Transverse colon (tissue), 4 donors: ENCODE measurements at regions not wholly inside any gene's neighbourhood (a gene's known extent, or its start where the extent isn't known, plus 50 kb on each side); places are given as distances from the start of the nearest gene placed in this dataset.
A peak's percentile ranks its signal among the peaks of the same experiment; 100 is the strongest.
"Not testable (repeated sequence)": the region's sequence is repeated elsewhere in the genome, so short reads cannot be mapped to it uniquely, and the experiment has no call there.

ENCODE experiments used
- DNase-seq: peaks from one replicate; pipeline ENCODE4 v3.0.0-alpha.2; 2019
- H3K27ac ChIP-seq, 4 donors: fragments of 200-600 bp; sonication (generic); 2 replicates each; pipeline ENCODE4 v1.5.1; 2016 to 2018; ENCODE audit warnings: inconsistent platforms in 4 of 4
- H3K27me3 ChIP-seq: fragments of 200-600 bp; sonication (generic); 2 replicates; pipeline ENCODE4 v1.5.1; 2017; ENCODE audit warnings: inconsistent platforms
- H3K36me3 ChIP-seq, 4 donors: fragments of 200-600 bp; sonication (generic); 2 replicates each; pipeline ENCODE4 v1.5.1; 2017 to 2019; ENCODE audit warnings: inconsistent platforms in 4 of 4
- H3K4me1 ChIP-seq, 4 donors: fragments of 200-600 bp; sonication (generic); 2 replicates each; pipeline ENCODE4 v1.5.1; 2017 to 2020; ENCODE audit warnings: inconsistent platforms in 4 of 4
- H3K4me3 ChIP-seq, 4 donors: fragments of 200-600 bp; sonication (generic); 1 replicate in 1 of 4; 2 replicates in 3 of 4; pipeline versions ENCODE4 v1.5.1 to v1.6.1; 2017 to 2019; ENCODE audit warnings: inconsistent platforms in 4 of 4
- H3K9me3 ChIP-seq, 2 donors: fragments of 200-600 bp; sonication (generic); 2 replicates each; pipeline ENCODE4 v1.5.1; 2017 to 2019; ENCODE audit warnings: inconsistent platforms in 2 of 2
- EP300 ChIP-seq: sonication (generic); formaldehyde crosslinking; IDR thresholded peaks from one replicate; pipeline ENCODE4 v1.6.1; 2017; ENCODE audit warnings: antibody characterized with exemption, low read depth
- POLR2A ChIP-seq: fragments of 450-650 bp; IDR thresholded peaks from one replicate; pipeline ENCODE4 v1.6.1; 2016; ENCODE audit warnings: antibody characterized with exemption, mild to moderate bottlenecking, moderate library complexity
- POLR2AphosphoS5 ChIP-seq, 3 donors: sonication (generic); formaldehyde crosslinking; IDR thresholded peaks; one replicate each; pipeline ENCODE4 v1.6.1; 2016; ENCODE audit warnings: antibody characterized with exemption in 3 of 3
- WGBS, 2 donors: methylation state at CpG; one replicate each; pipeline ENCODE4 v1.1.5; 2018; ENCODE audit warnings: low coverage in 1 of 2; 5-methylcytosine and 5-hydroxymethylcytosine counted together
- in situ Hi-C, 4 donors: fragments of 200-750 bp; cut with MboI; loops; one replicate each; pipeline versions ENCODE4 v1.15.0 to v1.15.1; 2017; ENCODE audit warnings: low sequenced_read_pairs in 3 of 4, low pct_ligation_motif_present in 1 of 4, low pct_unique_long_range_greater_than_20kb in 1 of 4
- intact Hi-C: fragments of 100-400 bp; cut with DNase I; formaldehyde crosslinking; loops from one replicate; pipeline ENCODE4 v1.15.1; 2023; ENCODE audit warnings: low total_unique reads
- TF ChIP-seq, protein P1 (sequence below), 5 experiments: fragments of 200-600 bp in 3 of 5; fragments of 450-650 bp in 2 of 5; sonication (generic) in 3 of 5; IDR thresholded peaks; 1 replicate in 2 of 5; 2 replicates in 3 of 5; pipeline ENCODE4 v1.5.1; 2016 to 2017; ENCODE audit warnings: antibody characterized with exemption in 5 of 5, inconsistent platforms in 3 of 5, mild to moderate bottlenecking in 2 of 5, moderate library complexity in 1 of 5

DNA sequence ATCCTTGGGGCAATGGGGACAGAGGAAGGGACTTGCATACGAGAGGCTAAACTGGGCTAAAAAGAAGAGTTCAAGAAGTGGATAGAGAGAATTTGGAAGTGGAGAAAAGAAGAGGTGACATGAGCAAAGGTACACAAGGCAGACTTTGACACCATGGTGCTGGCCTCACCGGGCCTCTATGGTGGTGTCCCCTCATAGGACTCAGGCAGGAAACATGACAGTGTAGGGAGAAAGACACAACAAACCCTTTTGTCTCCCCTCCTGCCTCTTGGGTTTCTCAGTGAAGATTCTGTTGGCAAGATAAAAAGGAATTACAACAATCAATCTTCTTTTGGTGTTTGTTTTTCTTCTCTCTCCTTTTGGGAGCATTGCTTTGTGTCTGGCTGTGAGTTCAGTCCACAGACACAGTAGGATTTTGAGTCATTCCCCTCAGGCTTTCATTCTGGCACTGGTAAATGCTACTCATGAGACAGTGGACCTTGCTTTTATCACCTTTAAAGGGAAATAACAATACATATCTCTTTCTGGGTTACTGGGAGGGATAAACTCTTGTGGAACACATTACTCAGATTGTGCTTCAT lies 827.7 kb downstream of the TNS3 start:
- no peaks in the 10 kb centered on the region for H3K9me3 ChIP-seq
- peaks cover 0 to 10% (median 0%) of the 10 kb centered on the region in 4 donors for H3K4me1 ChIP-seq
- no peak for DNase-seq
- no peak overlapping the region for H3K4me3 ChIP-seq
- H3K27me3 ChIP-seq: no peaks in the 10 kb centered on the region
- in situ Hi-C loops: no loop called here
- WGBS, 2 donors: 80 to 88% methylated on average over 1 to 2 of the region's 2 CpGs
- peak overlapping the region in 3 of 4 donors; percentile 33 to 54 (median 51) for H3K27ac ChIP-seq
- intact Hi-C loops: no loop called here
- TF ChIP-seq, protein P1, sequence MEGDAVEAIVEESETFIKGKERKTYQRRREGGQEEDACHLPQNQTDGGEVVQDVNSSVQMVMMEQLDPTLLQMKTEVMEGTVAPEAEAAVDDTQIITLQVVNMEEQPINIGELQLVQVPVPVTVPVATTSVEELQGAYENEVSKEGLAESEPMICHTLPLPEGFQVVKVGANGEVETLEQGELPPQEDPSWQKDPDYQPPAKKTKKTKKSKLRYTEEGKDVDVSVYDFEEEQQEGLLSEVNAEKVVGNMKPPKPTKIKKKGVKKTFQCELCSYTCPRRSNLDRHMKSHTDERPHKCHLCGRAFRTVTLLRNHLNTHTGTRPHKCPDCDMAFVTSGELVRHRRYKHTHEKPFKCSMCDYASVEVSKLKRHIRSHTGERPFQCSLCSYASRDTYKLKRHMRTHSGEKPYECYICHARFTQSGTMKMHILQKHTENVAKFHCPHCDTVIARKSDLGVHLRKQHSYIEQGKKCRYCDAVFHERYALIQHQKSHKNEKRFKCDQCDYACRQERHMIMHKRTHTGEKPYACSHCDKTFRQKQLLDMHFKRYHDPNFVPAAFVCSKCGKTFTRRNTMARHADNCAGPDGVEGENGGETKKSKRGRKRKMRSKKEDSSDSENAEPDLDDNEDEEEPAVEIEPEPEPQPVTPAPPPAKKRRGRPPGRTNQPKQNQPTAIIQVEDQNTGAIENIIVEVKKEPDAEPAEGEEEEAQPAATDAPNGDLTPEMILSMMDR (IDR thresholded peaks at IDR 0.05): no peak
- TF ChIP-seq POLR2A (no peak), POLR2AphosphoS5 (IDR thresholded peaks at IDR 0.05) (no peak), EP300 (no peak)
- H3K36me3 ChIP-seq: no peaks in the 10 kb centered on the region

- WGBS, 2 donors: 77 to 93% methylated on average over 2 of the region's 2 CpGs
- no peak for DNase-seq
- Histone ChIP-seq H3K4me1 (peaks cover 0 to 10% (median 0%) of the 10 kb centered on the region in 4 donors), H3K27me3 (no peaks in the 10 kb centered on the region), H3K27ac (peak overlapping the region; percentile 27 to 54 (median 42)), H3K9me3 (no peaks in the 10 kb centered on the region), H3K36me3 (no peaks in the 10 kb centered on the region), H3K4me3 (no peak overlapping the region)
- intact Hi-C loops: no loop called here
- in situ Hi-C loops: no loop called here
- TF ChIP-seq EP300 (no peak), POLR2AphosphoS5 (IDR thresholded peaks at IDR 0.05) (no peak), POLR2A (no peak)
- TF ChIP-seq, protein P1 (IDR thresholded peaks at IDR 0.05): no peak
These were observed 828.2 kb downstream of the TNS3 start for GRCh38 chr7:46753662-46754061.

DNA sequence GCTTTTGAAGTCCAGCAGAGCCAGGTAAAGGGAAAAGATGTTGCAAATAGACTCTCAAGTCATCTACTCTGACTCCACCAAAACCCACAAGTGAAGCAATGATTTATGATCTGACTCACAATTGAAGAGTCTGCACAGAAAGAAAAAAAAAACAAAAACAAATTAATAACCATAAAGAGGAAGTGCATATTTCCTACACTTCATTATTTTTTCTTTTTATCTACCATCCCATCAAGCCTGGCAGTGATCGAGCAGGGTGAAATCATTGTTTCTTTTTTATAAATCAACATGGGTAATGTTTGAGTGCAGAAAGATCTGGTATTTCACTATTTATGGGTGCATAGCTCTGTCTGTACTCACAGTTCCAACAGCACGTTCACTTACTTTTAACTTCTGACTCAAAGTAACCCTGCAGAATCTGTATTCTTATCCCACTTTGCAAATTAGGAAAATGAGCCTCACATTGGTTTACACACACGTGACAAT lies 829.0 kb downstream of the TNS3 start:
- intact Hi-C loops (no loop called here), in situ Hi-C loops (no loop called here)

GRCh38 chr7:46751927-46752723 lies 829.8 kb downstream of the TNS3 start:
- Histone ChIP-seq H3K27ac (peak overlapping the region in 3 of 4 donors; percentile 49 to 54 (median 51)), H3K4me1 (peaks cover 0 to 10% (median 0%) of the 10 kb centered on the region in 4 donors)
- 80 to 82% methylated on average over 5 to 11 of the region's 11 CpGs for whole genome bisulfite sequencing, 2 donors
- H3K27me3 ChIP-seq, in situ Hi-C loops, DNase-seq, intact Hi-C loops, H3K36me3 ChIP-seq, H3K9me3 ChIP-seq, H3K4me3 ChIP-seq: not testable (repeated sequence)

More for the DNA sequence above, 829.0 kb downstream of the TNS3 start:
- Histone ChIP-seq H3K27me3 (no peaks in the 10 kb centered on the region), H3K27ac (peak overlapping the region; percentile 27 to 54 (median 50)), H3K4me3 (no peak overlapping the region), H3K4me1 (peaks cover 0 to 10% (median 0%) of the 10 kb centered on the region in 4 donors), H3K36me3 (no peaks in the 10 kb centered on the region), H3K9me3 (no peaks in the 10 kb centered on the region)
- TF ChIP-seq POLR2A (no peak), POLR2AphosphoS5 (IDR thresholded peaks at IDR 0.05) (no peak)
- TF ChIP-seq, protein P1 (IDR thresholded peaks at IDR 0.05): no peak
- WGBS, 2 donors: 43 to 45% methylated on average over 3 of the region's 3 CpGs
- DNase-seq: no peak
